Uterus (tissue), 3 donors: ENCODE measurements at regions not wholly inside any gene's neighbourhood (a gene's known extent, or its start where the extent isn't known, plus 50 kb on each side); places are given as distances from the start of the nearest gene placed in this dataset.
"Not testable (repeated sequence)": the region's sequence is repeated elsewhere in the genome, so short reads cannot be mapped to it uniquely, and the experiment has no call there.

ENCODE experiments used
- DNase-seq, 2 donors: peaks; one replicate each; pipeline ENCODE4 v3.0.0-alpha.2; 2019 to 2020
- H3K27ac ChIP-seq, 2 donors: fragments of 200-600 bp; sonication (generic); 1 replicate in 1 of 2; 2 replicates in 1 of 2; pipeline ENCODE4 v1.5.1; 2016 to 2018
- H3K27me3 ChIP-seq, 2 donors: fragments of 200-600 bp; sonication (generic); one replicate each; pipeline ENCODE4 v1.5.1; 2018 to 2019; ENCODE audit warnings: control low read depth in 1 of 2
- H3K36me3 ChIP-seq, 2 donors: fragments of 200-600 bp; sonication (generic); one replicate each; pipeline ENCODE4 v1.5.1; 2019; ENCODE audit warnings: control low read depth in 1 of 2
- H3K4me1 ChIP-seq, 2 donors: fragments of 200-600 bp; sonication (generic); one replicate each; pipeline ENCODE4 v1.5.1; 2018 to 2019; ENCODE audit warnings: control low read depth in 1 of 2
- H3K4me3 ChIP-seq, 2 donors: fragments of 200-600 bp; sonication (generic); 1 replicate in 1 of 2; 2 replicates in 1 of 2; pipeline ENCODE4 v1.5.1; 2018 to 2019; ENCODE audit warnings: mild to moderate bottlenecking in 1 of 2
- H3K9me3 ChIP-seq, 2 donors: fragments of 200-600 bp; sonication (generic); one replicate each; pipeline ENCODE4 v1.5.1; 2019; ENCODE audit warnings: control low read depth in 1 of 2
- CTCF ChIP-seq, 4 experiments: fragments of 200-600 bp in 2 of 4; fragments of 450-650 bp in 2 of 4; sonication (generic) in 2 of 4; IDR thresholded peaks; one replicate each; pipeline ENCODE4 v1.5.1; 2016 to 2019; ENCODE audit warnings: antibody characterized with exemption in 4 of 4, mild to moderate bottlenecking in 2 of 4, moderate library complexity in 1 of 4
- POLR2A ChIP-seq, 2 donors: fragments of 450-650 bp; IDR thresholded peaks; one replicate each; pipeline ENCODE4 v1.6.1; 2016; ENCODE audit warnings: antibody characterized with exemption in 2 of 2, mild to moderate bottlenecking in 1 of 2, moderate library complexity in 1 of 2
- intact Hi-C: fragments of 100-400 bp; cut with DNase I; formaldehyde crosslinking; loops from one replicate; pipeline ENCODE4 v1.15.1; 2023; ENCODE audit warnings: low total_unique reads
- donor health status: DM: yes; HTN: yes; CAD: no.

- Histone ChIP-seq H3K27ac (no peak overlapping the region), H3K4me3 (no peak overlapping the region), H3K4me1 (no peaks in the 10 kb centered on the region), H3K9me3 (no peaks in the 10 kb centered on the region), H3K36me3 (no peaks in the 10 kb centered on the region), H3K27me3 (no peaks in the 10 kb centered on the region)
- intact Hi-C loops: no loop called here
- DNase-seq: no peak
- TF ChIP-seq POLR2A (IDR thresholded peaks at IDR 0.05): no peak
- no peak for TF ChIP-seq CTCF (IDR thresholded peaks at IDR 0.05)
Measured at GRCh38 chr6:165135889-165136288, 173.5 kb downstream of the C6orf118 start.

DNA sequence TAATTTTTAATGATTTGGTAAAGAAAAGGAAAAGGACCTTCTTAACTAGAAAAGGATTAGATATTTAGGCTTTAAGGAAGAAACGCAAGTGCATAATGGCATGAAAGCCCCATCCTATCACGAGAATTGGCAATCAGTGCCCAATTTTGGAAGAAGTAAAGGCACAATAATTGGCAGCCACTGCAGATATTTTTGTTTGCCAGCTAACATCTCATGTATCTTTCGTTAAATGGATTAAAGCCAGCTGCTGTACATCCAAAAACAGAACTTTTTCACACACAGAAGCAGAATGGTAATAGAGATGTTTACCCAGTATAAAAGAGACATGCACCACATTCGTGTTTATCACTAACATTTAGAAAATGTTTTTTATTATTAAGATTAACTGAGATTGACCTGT lies 180.3 kb downstream of the C6orf118 start:
- Histone ChIP-seq H3K4me3 (no peak overlapping the region), H3K4me1 (no peaks in the 10 kb centered on the region), H3K27ac (no peak overlapping the region), H3K9me3 (no peaks in the 10 kb centered on the region), H3K36me3 (no peaks in the 10 kb centered on the region), H3K27me3 (no peaks in the 10 kb centered on the region)
- TF ChIP-seq POLR2A (IDR thresholded peaks at IDR 0.05) (no peak), CTCF (IDR thresholded peaks at IDR 0.05) (no peak)
- intact Hi-C loops: no loop called here
- no peak for DNase-seq

DNA sequence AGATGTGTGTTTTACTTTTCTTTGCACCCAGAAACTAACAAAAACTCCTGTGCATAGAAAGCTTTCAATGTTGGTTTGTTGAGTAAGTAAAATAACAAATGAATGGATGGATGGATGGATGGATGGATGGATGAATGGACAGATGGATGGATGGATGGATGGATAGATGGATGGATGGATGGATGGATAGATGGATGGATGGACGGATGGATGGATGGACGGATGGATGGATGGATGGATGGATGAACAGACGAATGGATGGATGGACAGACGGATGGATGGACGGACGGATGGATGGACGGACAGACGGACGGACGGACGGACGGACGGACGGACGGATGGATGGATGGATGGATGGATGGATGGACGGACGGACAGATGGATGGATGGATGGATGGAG lies 181.7 kb downstream of the C6orf118 start:
- not testable (repeated sequence) for H3K4me1 ChIP-seq

DNA sequence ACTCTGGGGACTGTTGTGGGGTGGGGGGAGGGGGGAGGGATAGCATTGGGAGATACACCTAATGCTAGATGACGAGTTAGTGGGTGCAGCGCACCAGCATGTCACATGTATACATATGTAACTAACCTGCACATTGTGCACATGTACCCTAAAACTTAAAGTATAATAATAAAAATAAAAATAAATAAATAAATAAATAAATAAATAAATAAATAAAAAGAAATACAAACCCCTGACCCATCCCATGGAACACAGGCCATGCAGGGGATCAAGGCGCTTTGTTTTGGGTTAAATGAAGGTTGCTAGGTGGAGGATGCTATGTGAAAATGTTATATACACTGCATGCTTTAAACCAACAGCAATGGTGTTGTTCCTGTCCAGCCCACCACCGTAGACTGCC lies 184.7 kb downstream of the C6orf118 start:
- DNase-seq, intact Hi-C loops, H3K4me1 ChIP-seq, H3K36me3 ChIP-seq, H3K9me3 ChIP-seq, H3K4me3 ChIP-seq, H3K27me3 ChIP-seq, H3K27ac ChIP-seq: not testable (repeated sequence)

More for the DNA sequence above, 181.7 kb downstream of the C6orf118 start:
- H3K27me3 ChIP-seq, H3K9me3 ChIP-seq, H3K4me3 ChIP-seq, intact Hi-C loops, H3K36me3 ChIP-seq, DNase-seq, H3K27ac ChIP-seq: not testable (repeated sequence)

- Histone ChIP-seq H3K27me3 (no peaks in the 10 kb centered on the region), H3K4me3 (no peak overlapping the region), H3K27ac (no peak overlapping the region), H3K36me3 (no peaks in the 10 kb centered on the region), H3K9me3 (no peaks in the 10 kb centered on the region), H3K4me1 (no peaks in the 10 kb centered on the region)
- no peak for TF ChIP-seq CTCF (IDR thresholded peaks at IDR 0.05)
- no peak for TF ChIP-seq POLR2A (IDR thresholded peaks at IDR 0.05)
- DNase-seq: no peak
- intact Hi-C loops: no loop called here
Measured at GRCh38 chr6:165119231-165120020, 190.0 kb downstream of the C6orf118 start.

DNA sequence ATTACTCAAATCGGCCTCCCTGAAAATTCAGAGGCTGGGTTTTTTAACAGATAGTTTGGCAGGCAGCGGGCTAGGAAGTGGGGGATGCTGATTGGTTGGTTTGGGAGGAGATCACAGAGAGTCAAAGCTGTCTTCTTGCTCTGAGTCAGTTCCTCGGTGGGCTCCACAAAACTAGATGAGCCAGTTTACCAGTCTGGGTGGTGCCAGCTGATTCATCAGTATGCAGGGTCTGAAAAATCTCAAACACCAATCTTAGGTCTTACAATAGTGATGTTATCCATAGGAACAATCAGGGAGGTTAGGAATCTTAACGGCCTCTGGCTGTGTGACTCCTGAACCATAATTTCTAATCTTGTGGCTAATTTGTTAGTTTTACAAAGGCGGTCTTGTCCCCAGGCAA lies 190.7 kb downstream of the C6orf118 start:
- intact Hi-C loops: no loop called here
- Histone ChIP-seq H3K36me3 (no peaks in the 10 kb centered on the region), H3K27ac (no peak overlapping the region), H3K27me3 (no peaks in the 10 kb centered on the region), H3K9me3 (no peaks in the 10 kb centered on the region), H3K4me3 (no peak overlapping the region), H3K4me1 (no peaks in the 10 kb centered on the region)
- no peak for DNase-seq
- TF ChIP-seq CTCF (IDR thresholded peaks at IDR 0.05) (no peak), POLR2A (IDR thresholded peaks at IDR 0.05) (no peak)
